AG10803 (cell line): ENCODE measurements at regions not wholly inside any gene's neighbourhood (a gene's known extent, or its start where the extent isn't known, plus 50 kb on each side); places are given as distances from the start of the nearest gene placed in this dataset.

Source experiments
- DNase-seq: peaks from one replicate; pipeline ENCODE4 v3.0.0; 2010; ENCODE audit warnings: low read depth
- H3K4me3 ChIP-seq: 2 replicates; pipeline ENCODE4 v1.5.1; 2011; ENCODE audit warnings: mild to moderate bottlenecking, low read length, control low read depth
- TF ChIP-seq, protein P1 (sequence below): conservative IDR thresholded peaks from 2 replicates; pipeline ENCODE4 v1.5.1; 2011; ENCODE audit warnings: mild to moderate bottlenecking, low read length, control low read depth, inconsistent platforms

DNA sequence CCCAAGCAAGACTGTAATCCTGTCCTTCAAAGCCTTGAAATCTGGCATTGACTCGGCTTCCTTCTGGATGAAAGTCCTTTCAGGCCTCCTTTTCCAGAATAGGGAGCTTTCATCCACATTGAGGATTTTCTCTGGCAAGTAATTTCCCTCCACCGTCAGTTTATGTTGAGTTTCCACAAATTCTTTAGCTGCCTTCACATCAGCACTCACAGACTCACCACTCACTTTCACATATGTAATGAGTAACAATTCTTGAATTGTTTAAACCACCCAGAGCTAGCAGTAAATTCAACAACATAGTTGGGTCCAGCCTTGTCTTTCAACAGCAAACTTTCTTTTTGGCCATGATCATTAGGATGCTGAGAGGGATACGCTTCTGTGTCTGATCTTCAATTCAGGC is 84.3 kb upstream of the PRDM11 start:
- TF ChIP-seq, protein P1, sequence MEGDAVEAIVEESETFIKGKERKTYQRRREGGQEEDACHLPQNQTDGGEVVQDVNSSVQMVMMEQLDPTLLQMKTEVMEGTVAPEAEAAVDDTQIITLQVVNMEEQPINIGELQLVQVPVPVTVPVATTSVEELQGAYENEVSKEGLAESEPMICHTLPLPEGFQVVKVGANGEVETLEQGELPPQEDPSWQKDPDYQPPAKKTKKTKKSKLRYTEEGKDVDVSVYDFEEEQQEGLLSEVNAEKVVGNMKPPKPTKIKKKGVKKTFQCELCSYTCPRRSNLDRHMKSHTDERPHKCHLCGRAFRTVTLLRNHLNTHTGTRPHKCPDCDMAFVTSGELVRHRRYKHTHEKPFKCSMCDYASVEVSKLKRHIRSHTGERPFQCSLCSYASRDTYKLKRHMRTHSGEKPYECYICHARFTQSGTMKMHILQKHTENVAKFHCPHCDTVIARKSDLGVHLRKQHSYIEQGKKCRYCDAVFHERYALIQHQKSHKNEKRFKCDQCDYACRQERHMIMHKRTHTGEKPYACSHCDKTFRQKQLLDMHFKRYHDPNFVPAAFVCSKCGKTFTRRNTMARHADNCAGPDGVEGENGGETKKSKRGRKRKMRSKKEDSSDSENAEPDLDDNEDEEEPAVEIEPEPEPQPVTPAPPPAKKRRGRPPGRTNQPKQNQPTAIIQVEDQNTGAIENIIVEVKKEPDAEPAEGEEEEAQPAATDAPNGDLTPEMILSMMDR = no peak
- no peak for DNase-seq

DNA sequence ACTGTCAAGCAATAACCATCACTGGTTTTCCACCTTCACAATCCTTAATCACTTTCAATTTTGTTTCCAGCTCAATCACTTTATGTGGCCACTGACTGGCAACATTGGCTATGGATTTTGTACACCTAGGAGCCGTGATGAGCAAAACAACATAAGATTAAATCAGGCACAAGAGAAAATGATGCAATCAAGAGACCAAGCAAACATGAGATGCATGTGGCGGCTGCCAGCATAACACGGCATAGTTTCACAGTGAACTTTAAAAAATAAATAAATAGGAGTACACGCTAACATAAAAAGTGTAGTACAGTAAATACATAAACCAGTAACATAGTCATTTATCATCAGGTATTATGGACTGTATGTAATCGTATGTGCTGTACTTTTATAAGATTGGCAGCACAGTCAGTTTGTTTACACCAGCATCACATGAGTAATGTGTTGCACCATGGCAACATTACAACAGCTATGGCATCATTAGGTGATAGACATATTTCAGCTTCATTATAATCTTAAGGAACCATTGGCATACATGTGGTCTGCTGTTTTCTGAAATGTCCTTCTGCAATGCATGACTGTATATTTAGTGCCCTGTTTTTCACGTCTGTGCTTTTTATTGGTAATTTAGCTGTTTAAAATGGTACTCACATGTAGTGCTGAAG is 83.3 kb upstream of the PRDM11 start:
- TF ChIP-seq, protein P1 = no peak
- H3K4me3 ChIP-seq = no peak overlapping the region
- DNase-seq = no peak

More for the DNA sequence above, 84.3 kb upstream of the PRDM11 start:
- no peak overlapping the region for H3K4me3 ChIP-seq

DNA sequence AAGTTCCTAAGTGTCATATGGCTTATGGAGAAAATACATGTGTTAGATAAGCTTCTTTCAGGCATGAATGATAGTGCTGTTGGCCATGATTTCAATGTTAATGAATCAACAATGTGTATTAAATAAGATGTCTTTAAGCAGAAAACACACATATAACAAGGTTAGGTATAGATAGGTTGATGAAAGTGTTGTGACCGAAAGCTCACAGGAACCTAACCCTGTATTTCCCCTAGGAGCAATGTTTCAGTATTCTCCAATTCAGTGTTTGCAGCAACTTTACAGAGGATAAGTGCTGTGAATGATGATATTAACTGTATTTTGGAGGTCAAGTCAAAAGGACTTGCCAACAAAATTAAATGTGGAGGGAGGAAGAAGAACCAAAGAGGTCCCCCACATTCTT is 82.8 kb upstream of the PRDM11 start:
- H3K4me3 ChIP-seq = no peak overlapping the region
- DNase-seq = no peak
- TF ChIP-seq, protein P1 = no peak

DNA sequence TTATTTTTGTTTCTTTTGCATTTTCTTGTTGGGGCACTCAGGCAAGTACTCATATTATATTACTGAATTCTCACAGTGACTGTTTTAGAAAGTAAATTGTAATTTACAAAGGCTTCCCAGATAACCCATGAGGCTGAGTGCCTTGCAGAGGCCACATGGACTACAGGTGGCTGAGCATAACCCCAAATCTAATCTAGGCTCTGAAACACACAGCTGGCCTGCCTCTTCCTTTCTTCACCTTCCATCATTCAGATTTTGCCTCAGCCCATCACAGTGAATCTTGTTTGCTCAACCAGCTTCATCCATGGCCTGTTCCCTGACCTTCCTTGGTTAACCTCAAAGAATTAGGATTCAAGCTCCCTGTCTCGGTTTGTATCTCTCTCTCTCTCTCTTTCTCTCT is 78.5 kb upstream of the PRDM11 start:
- no peak for DNase-seq
- TF ChIP-seq, protein P1 = no peak
- no peak overlapping the region for H3K4me3 ChIP-seq

DNA sequence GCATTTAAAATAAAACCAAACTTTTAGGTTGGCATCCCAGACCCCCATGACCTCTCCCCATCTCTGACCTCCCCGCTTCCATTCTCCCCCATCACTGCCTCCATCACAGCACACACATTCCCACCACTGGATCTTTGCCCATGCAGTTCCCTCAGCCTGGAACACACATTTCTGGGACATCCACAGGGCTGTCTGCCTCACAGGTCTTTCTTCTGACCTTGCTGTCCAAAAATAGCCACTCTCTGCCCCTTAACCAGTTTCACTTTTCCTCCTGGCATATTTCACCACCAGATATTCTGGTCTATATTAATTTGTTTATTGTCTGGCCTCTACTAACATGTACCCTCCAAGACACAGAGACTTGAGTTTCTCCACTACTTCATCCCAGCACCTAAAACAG is 75.2 kb upstream of the PRDM11 start:
- TF ChIP-seq, protein P1 = no peak
- DNase-seq = no peak
- H3K4me3 ChIP-seq = no peak overlapping the region

DNA sequence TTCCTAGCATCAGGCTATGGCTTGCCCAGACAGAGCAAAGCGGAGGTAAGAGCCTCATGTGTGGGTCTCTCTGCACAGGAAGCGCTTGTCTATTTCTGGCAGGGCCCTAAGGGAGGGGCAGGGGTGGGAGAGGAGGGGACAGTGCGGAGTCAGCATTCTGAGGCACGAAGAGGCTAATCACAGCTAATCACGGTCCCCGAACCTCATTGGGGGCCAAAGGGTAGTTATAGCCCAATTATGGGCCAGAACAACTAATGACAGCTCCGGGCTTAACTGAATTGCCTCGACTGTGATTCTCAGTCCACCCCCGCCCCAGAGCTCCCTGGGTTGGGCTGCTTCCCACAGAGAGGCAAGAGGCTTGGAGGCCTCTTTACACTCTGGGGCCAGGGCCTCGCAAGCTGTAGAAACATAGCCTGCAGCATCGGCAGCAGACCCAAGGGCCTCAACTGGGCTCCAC is 72.7 kb upstream of the PRDM11 start:
- TF ChIP-seq, protein P1 = no peak
- no peak overlapping the region for H3K4me3 ChIP-seq
- DNase-seq = no peak

DNA sequence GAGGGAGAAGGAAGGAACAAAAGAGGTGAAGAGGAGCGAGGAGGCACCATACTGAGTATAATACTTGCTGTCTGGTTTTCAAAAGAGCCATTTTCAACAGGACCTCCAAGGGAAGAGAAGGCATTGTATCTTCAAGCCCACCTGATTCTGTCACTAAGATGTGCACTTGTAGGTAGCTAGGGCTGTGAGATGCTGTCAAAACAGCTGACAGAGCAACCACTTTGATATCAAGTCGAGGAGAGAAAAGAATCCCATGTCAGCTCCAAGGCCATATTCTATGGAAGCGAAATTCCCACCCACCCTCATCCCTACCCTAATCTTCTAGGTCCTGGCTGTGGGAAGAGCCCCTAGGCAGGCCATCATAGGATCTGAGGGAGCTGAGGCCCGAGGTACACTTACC is 70.9 kb upstream of the PRDM11 start:
- no peak overlapping the region for H3K4me3 ChIP-seq
- DNase-seq = no peak
- TF ChIP-seq, protein P1 = no peak
